SK-N-MC (cell line): ENCODE measurements at regions not wholly inside any gene's neighbourhood (a gene's known extent, or its start where the extent isn't known, plus 50 kb on each side); places are given as distances from the start of the nearest gene placed in this dataset.
"Not testable (repeated sequence)": the region's sequence is repeated elsewhere in the genome, so short reads cannot be mapped to it uniquely, and the experiment has no call there.

Source experiments
- DNase-seq: peaks from one replicate; pipeline ENCODE4 v3.0.0-alpha.2; 2011; ENCODE audit warnings: low read depth, low spot score
- H3K27ac ChIP-seq: fragments of 200-600 bp; sonication (generic); 2 replicates; pipeline ENCODE4 v1.5.1; 2016; ENCODE audit warnings: mixed run types
- H3K36me3 ChIP-seq: fragments of 200-600 bp; sonication (generic); 2 replicates; pipeline ENCODE4 v1.6.1; 2017; ENCODE audit warnings: antibody characterized with exemption, low read length, mixed read lengths; ENCODE audit not compliant: insufficient read depth
- H3K4me3 ChIP-seq: fragments of 200-600 bp; sonication (generic); 2 replicates; pipeline ENCODE4 v1.5.1; 2016
- H3K9ac ChIP-seq: fragments of 200-600 bp; sonication (generic); 2 replicates; pipeline ENCODE4 v1.8.0; 2017; ENCODE audit warnings: mixed run types, mixed read lengths; ENCODE audit not compliant: insufficient read length
- H3K9me3 ChIP-seq: fragments of 200-600 bp; sonication (generic); 2 replicates; pipeline ENCODE4 v1.6.1; 2017; ENCODE audit warnings: low read depth, mild to moderate bottlenecking, antibody characterized with exemption, low read length, moderate library complexity, mixed read lengths
- EZH2 ChIP-seq: fragments of 200-600 bp; sonication (generic); IDR thresholded peaks from one replicate; pipeline ENCODE4 v1.6.1; 2017; ENCODE audit warnings: antibody characterized with exemption
- FOXP2 ChIP-seq: optimal IDR thresholded peaks from 2 replicates; pipeline ENCODE3; 2011; ENCODE audit warnings: mild to moderate bottlenecking, moderate library complexity; ENCODE audit not compliant: insufficient read depth; ENCODE audit errors: extremely low read length, control extremely low read depth
- POLR2AphosphoS5 ChIP-seq: IDR thresholded peaks from 2 replicates; pipeline ENCODE4 v1.6.1; 2012; ENCODE audit warnings: mild to moderate bottlenecking, low read depth, low read length, borderline replicate concordance

DNA sequence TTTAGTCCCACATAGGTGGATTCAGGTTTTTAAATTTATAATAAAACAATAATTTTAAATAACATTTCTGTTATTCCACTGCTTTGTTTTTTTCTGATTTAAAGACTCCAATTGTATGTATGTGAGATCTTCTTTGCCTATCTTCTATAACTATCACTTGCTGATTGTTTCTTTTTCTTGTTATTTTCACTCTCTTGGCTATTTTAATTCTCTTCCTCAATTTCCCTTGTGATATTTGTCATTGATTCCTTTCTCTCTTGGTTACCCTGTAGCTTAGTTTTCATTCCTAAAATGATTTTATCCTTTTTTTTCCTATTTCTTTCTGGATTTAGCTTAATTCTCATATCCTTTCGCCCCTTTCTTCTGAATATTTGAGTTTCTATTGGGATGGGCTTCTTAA, 227.3 kb upstream of the TENT5A start:
- H3K9ac ChIP-seq: no peak overlapping the region
- no peak overlapping the region for H3K4me3 ChIP-seq
- no peak for TF ChIP-seq FOXP2
- no peak for TF ChIP-seq EZH2
- no peak for TF ChIP-seq POLR2AphosphoS5
- H3K36me3 ChIP-seq: no peaks in the 10 kb centered on the region
- H3K9me3 ChIP-seq: no peaks in the 10 kb centered on the region
- no peak for DNase-seq
- H3K27ac ChIP-seq: no peak overlapping the region

DNA sequence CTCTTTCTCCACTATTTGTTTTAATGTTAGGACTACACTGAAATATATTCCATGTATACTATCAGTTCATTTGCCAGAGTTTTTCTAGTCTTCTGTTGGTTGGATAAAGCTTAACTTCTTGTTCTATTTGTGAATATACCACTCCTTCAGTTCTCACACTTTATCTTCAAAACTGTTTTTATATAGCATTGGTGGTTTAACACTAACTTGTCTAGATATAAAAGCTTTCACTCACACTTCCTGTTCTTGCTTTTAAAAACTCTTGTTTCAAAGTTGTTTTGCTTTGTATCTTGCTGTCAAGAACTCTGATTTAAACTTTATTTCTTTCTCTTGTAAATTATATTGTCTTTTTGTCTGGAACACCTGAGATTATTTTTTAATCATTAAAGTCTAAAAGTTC, 226.8 kb upstream of the TENT5A start:
- DNase-seq: no peak
- no peak for TF ChIP-seq FOXP2
- H3K9ac ChIP-seq: no peak overlapping the region
- no peak overlapping the region for H3K27ac ChIP-seq
- no peaks in the 10 kb centered on the region for H3K9me3 ChIP-seq
- H3K4me3 ChIP-seq: no peak overlapping the region
- no peaks in the 10 kb centered on the region for H3K36me3 ChIP-seq

DNA sequence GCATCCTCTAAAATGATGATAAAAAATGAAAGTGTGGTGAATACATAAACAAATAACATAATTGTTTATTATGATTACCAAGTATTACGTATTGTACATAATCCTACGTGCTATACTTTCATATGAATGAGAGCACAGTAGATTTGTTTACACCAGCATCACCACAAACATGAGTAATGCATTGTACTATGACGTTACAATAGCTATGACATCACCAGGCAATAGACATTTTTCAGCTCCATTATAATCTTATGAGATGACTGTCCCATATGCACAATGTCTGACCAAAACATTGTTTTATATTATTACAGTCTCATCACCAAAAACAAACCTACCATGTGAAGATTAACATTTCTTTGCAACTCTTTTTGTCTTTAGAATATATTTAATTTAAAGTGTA, 225.7 kb upstream of the TENT5A start:
- Histone ChIP-seq H3K9ac (no peak overlapping the region), H3K36me3 (no peaks in the 10 kb centered on the region), H3K4me3 (no peak overlapping the region), H3K27ac (no peak overlapping the region), H3K9me3 (no peaks in the 10 kb centered on the region)
- TF ChIP-seq FOXP2 (no peak), EZH2 (no peak), POLR2AphosphoS5 (no peak)
- DNase-seq: no peak

DNA sequence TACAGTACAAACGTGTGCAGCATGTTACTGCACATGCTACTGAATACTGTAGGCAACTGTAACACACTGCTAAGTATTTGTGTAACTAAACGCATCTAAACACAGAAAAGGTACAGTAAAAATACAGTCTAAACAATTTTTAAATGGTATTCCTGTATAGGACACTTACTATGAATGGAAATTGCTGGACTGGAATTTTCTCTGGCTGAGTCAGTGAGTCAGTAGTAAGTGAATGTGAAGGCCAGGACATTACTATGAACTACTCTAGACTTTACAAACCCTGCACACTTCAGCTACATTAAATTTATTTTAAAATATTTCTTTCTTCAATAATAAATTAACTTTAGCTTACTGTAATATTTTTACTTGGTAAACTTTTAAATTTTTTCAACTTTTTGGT, 225.0 kb upstream of the TENT5A start:
- no peak for TF ChIP-seq FOXP2
- no peak for TF ChIP-seq EZH2
- TF ChIP-seq POLR2AphosphoS5: no peak
- H3K9me3 ChIP-seq: no peaks in the 10 kb centered on the region
- H3K36me3 ChIP-seq: no peaks in the 10 kb centered on the region
- H3K27ac ChIP-seq: no peak overlapping the region
- no peak for DNase-seq
- H3K4me3 ChIP-seq: no peak overlapping the region
- no peak overlapping the region for H3K9ac ChIP-seq

DNA sequence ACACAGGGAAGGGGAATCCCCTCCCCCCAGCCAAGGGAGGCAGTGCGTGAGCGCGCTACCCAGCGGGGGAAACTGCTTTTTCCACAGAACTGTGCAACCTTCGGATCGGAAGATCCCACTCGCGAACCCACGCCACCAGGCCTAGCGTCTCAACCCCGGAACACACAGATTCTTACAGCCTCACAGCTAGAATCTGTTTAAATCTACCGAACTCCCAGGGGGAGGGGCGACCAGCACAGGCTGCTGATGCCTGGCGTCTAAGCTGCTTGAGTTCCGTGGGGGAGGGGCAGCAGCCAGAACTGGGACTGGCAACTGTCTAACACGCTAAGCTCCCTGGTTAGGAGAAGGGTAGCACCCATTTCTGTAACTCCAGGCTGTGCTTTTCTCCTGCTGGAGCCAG, 217.3 kb upstream of the TENT5A start:
- no peak overlapping the region for H3K9ac ChIP-seq
- no peaks in the 10 kb centered on the region for H3K9me3 ChIP-seq
- DNase-seq: no peak
- H3K27ac ChIP-seq: no peak overlapping the region
- TF ChIP-seq FOXP2 (no peak), POLR2AphosphoS5 (no peak), EZH2 (no peak)
- no peak overlapping the region for H3K4me3 ChIP-seq
- H3K36me3 ChIP-seq: no peaks in the 10 kb centered on the region

DNA sequence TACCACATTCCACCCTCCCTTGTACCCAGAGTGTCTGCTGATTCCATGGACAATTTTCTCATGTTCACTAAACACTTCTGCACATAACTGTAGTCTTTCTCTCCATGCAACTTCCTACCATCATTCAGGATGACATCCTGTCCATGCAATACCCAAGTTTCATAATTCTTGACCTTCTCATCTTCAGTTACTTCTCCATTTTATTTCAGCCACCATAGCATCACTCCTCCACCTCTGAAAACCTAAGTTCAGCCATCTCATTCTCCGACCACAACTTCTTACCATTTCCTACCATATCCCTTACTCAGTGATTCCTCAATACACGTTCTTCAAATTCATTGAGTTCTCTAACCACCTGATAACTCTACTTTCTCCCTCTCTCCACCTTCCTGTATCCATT, 216.5 kb upstream of the TENT5A start:
- TF ChIP-seq FOXP2 (no peak), EZH2 (no peak), POLR2AphosphoS5 (no peak)
- no peak for DNase-seq
- Histone ChIP-seq H3K9me3 (no peaks in the 10 kb centered on the region), H3K27ac (no peak overlapping the region), H3K36me3 (no peaks in the 10 kb centered on the region), H3K4me3 (no peak overlapping the region), H3K9ac (no peak overlapping the region)

DNA sequence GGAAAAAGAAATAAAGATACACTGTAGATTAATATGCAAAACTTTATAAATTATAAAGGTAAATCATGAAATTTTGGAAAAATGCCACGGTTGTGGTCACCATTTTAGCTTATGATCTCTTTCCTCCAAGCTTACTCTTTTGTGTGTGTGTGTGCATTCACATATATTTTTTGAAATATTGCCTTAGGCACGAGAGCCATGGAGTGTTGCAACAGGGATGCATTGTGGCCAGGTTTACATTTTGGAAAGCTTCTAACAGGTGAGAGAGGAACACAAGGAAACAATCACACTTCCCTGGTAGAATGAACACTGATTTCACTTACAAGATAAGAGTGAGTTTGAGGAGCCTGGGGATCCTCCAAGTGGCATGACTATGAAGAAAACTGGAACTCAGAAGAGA, 214.5 kb upstream of the TENT5A start:
- Histone ChIP-seq H3K36me3 (no peaks in the 10 kb centered on the region), H3K27ac (no peak overlapping the region), H3K9me3 (no peaks in the 10 kb centered on the region), H3K9ac (no peak overlapping the region), H3K4me3 (no peak overlapping the region)
- TF ChIP-seq EZH2: no peak
- TF ChIP-seq FOXP2: no peak
- no peak for TF ChIP-seq POLR2AphosphoS5
- DNase-seq: no peak

DNA sequence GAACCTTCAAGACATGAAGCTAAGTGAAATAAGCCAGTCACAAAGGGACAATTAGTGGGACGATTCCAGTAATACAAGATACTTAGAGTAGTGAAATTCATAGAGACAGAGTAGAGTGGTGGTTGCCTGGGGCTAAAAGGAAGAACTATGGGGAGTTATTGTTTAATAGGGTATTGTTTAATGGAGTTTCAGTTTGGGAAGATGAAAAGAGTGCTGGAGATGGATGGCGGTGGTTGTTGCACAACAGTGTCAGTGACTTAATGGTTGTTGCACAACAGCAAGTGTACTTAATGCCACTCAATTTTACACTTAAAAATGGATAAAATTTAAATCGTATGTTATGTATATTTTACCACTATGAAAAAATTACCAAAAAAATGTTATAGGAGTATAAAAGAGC, 209.7 kb upstream of the TENT5A start:
- no peak for DNase-seq
- no peak overlapping the region for H3K4me3 ChIP-seq
- no peaks in the 10 kb centered on the region for H3K36me3 ChIP-seq
- no peak for TF ChIP-seq EZH2
- TF ChIP-seq POLR2AphosphoS5: no peak
- no peak for TF ChIP-seq FOXP2
- no peak overlapping the region for H3K27ac ChIP-seq
- no peaks in the 10 kb centered on the region for H3K9me3 ChIP-seq
- no peak overlapping the region for H3K9ac ChIP-seq

DNA sequence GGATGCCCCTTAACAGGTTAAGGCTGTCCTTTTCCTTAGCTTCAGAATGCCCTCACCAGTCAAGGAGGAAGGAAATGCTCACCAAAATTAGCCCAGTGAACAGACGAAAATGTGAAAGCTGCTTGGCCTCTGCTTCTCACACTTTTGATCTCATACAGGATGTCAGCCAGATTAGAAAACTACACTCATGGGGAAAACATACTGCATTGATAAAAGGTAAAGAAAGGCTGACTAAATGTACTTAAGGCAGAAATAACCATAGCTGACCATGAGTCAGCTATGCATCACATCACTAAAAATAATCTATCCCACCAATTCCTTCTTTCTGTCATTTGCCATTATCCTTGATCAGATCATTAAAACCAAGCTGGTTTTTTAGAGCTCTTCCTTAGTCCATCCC, 198.4 kb upstream of the TENT5A start:
- Histone ChIP-seq H3K9me3 (no peaks in the 10 kb centered on the region), H3K4me3 (no peak overlapping the region), H3K27ac (no peak overlapping the region), H3K36me3 (no peaks in the 10 kb centered on the region), H3K9ac (no peak overlapping the region)
- TF ChIP-seq POLR2AphosphoS5: no peak
- TF ChIP-seq EZH2: no peak
- DNase-seq: no peak

DNA sequence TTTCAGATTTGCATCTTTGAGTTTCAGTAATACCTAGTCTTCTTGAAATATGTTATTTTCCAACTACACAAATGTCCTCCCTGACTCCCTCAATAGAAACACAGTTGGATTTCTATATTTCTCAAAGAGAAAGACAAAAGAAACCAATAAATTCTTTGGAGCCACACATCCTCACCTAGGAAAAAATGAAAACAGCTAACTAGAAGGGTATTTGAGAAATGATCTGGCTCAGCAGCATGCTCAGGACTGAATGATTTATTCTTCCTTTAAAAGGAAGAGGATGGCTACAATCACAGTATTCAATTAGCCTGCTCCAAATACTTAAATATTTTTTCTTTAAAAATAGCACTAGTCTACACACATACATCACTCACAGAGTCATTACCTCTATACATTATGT, 196.4 kb upstream of the TENT5A start:
- DNase-seq: no peak
- H3K27ac ChIP-seq: no peak overlapping the region
- no peak overlapping the region for H3K9ac ChIP-seq
- H3K4me3 ChIP-seq: no peak overlapping the region
- H3K9me3 ChIP-seq: no peaks in the 10 kb centered on the region
- H3K36me3 ChIP-seq: no peaks in the 10 kb centered on the region
- TF ChIP-seq FOXP2: no peak
- no peak for TF ChIP-seq EZH2
- no peak for TF ChIP-seq POLR2AphosphoS5

DNA sequence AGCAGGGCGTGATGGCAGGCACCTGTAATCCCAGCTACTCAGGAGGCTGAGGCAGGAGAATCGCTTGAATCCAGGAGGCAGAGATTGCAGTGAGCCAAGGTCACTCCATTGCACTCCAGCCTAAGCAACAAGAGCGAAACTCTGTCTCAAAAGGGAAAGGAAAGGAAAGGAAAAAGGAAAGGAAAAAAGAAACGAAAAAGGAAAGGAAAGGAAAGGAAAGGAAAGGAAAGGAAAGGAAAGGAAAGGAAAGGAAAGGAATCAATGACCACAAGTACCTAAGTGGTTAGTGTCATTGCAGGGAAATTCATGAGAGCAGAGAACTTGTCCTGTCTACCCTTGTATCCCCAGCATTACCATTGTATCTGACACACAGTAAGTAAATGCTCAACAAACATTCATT, 195.7 kb upstream of the TENT5A start:
- H3K27ac ChIP-seq, H3K9ac ChIP-seq, DNase-seq, H3K9me3 ChIP-seq, H3K4me3 ChIP-seq, H3K36me3 ChIP-seq: not testable (repeated sequence)
